NCI-H2196 (cell line): ENCODE measurements at regions not wholly inside any gene's neighbourhood (a gene's known extent, or its start where the extent isn't known, plus 50 kb on each side); places are given as distances from the start of the nearest gene placed in this dataset.
"Not testable (repeated sequence)": the region's sequence is repeated elsewhere in the genome, so short reads cannot be mapped to it uniquely, and the experiment has no call there.

Experiments used
- DNase-seq: peaks from one replicate; lab custom pipeline; 2025; ENCODE audit not compliant: unreplicated experiment; lab: John Stamatoyannopoulos, UW

DNA sequence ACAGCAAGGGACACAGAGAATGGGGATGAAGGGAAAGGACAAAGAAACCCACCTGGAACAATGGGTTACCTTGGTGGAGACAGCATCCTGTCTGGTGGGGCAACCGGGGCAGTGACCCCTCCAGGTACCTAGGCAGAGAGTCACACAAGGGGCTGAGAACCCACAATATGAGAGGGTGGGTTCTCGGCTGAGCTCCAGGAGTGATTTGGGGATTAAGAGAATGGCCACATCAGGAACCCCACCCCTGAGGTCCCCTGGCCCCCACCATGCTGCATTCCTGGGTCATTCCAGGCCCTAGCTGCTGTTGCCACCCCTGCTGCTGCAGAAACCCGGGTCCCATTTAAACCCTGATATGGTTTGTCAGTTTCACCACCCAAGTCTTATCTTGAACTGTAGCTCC, 172.3 kb downstream of the RTP5 start:
- no peak for DNase-seq

- DNase-seq = no peak
Observed at GRCh38 chr2:242043538-242044312, 174.2 kb downstream of the RTP5 start.

GRCh38 chr2:242044313-242044590, 174.7 kb downstream of the RTP5 start:
- DNase-seq = no peak

DNA sequence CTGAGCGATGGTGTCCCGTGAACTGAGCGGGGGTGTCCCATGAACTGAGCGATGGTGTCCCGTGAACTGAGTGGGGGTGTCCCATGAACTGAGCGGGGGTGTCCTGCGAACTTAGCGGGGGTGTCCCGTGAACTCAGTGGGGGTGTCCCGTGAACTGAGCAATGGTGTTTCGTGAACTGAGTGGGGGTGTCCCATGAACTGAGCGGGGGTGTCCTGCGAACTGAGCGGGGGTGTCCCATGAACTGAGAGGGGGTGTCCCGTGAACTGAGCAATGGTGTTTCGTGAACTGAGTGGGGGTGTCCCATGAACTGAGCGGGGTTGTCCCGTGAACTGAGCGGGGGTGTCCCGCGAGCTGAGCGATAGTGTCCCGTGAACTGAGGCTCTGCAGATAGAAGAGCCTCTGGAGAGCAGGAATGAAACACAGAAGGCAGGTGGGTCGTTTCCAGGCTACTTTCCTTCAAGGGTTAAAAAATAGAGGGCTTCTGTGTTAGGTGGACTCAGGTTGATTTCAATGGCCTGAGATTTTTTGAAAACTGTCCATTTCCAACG, 176.1 kb downstream of the RTP5 start:
- DNase-seq = not testable (repeated sequence)

- DNase-seq = no peak
Observed at GRCh38 chr2:242046206-242046826, 176.8 kb downstream of the RTP5 start.

- DNase-seq = no peak
Observed at GRCh38 chr2:242047963-242048362, 178.4 kb downstream of the RTP5 start.

DNA sequence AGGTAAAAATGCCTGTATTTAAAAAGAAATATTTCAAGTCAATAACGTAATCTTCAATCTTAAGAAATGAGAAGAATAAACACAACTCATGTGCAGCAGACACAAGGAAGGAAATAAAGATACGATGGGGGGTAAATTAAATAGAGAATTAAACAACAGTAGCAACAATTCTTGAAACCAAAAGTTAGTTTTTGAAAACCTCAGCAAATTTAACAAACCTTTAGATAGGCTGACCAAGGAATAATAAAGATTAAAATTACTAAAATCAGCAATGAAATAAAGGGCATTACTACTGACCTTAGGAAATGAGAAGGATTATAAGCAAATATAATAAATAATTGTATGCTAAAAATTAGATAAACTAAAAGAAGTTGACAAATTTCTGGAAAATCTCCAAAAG, 178.9 kb downstream of the RTP5 start:
- DNase-seq = no peak

GRCh38 chr2:242049492-242049891, 180.0 kb downstream of the RTP5 start:
- not testable (repeated sequence) for DNase-seq

DNA sequence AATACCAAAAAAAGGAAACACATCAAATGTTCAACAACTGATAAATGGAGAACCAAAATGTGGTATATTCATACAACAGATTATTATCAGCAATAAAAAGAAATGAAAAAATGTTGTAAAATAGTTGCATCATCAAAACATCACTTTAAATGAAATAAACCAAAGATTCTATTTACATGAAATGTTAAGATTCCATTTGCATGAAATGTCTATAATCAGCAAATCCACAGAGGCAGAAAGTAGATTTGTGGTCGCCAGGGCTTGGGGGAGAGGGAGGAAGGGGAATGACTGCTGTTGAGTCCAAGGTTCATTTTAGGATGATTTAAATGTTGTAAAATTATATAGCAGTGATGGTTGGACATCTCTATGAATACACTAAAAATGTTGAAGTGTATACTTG, 181.9 kb downstream of the RTP5 start:
- no peak for DNase-seq

DNA sequence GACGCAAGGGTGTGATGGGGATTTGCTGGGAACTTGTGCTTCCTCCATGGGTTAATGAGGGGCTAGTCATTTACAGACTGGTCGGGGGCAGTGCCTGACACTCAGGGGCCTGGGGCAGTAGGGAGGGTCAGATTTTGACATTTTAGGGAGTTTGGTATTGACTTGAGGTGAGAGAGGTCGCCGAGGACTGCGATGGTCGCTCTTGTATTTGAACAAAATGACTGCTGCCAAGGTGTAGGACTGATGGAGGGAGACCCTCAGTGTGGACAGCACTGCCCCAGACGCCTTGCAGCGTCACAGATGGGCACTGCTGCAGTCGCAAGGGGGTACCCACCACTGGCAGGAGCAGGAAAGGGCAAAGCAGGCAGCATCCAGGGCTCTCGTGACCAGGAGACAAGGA, 182.9 kb downstream of the RTP5 start:
- DNase-seq = no peak

- DNase-seq = no peak
Observed at GRCh38 chr2:242053921-242054320, 184.4 kb downstream of the RTP5 start.

GRCh38 chr2:242054406-242054805, 184.9 kb downstream of the RTP5 start:
- no peak for DNase-seq

- no peak for DNase-seq
Observed at GRCh38 chr2:242054881-242055801, 185.6 kb downstream of the RTP5 start.

- DNase-seq = no peak
Observed at GRCh38 chr2:242056026-242056425, 186.5 kb downstream of the RTP5 start.

DNA sequence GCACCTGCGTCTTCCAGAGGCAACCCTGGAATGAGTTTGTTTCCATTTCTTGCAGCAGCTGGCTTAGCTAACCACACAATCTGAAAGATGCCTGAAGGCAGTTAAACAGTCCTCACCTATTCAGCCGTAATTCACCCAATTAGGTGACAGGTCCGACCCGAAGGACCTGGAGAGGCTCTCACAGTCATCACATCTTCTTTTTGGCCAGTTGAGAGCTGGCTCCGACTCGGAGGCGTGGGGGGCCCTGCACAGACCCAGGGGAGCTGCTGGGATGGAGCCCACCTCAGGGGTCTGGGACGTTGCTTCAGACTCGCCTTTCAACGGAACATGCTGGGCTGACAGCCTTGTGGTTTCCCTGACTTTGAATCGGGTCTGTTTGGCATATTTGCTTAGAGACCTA, 187.3 kb downstream of the RTP5 start:
- DNase-seq = no peak

DNA sequence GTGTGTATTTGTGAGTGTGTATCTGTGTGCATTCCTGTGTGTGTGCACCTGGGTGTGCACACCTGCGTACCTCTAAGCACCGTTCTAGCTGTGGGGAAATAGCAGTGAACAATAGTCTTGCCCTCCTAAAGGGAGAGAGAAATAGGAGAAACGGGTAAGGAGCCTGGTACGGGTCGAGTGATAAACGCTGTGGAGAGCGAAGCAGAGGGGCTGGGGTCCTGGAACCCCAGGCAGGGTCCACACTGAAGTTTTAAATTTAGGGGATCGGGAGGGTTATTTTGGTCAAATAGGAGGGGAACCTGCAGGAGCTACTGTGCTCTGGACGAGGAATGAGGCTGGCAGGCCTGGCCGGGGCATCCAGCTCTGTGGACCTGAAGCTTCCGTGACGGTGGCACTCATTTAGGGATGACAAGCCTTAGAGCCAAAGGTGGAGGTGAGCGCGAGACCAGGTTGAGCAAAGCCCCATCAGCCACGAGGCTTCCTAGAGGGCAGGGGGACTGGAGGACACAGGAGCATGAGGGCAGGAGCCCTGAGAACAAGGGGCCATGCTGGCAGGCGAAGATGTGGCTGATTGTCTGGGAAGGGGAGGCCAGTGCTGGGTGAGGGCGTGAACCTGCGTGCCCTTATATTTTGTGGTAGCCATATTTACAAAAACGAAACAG, 188.0 kb downstream of the RTP5 start:
- DNase-seq = no peak

GRCh38 chr2:242058116-242058680, 188.7 kb downstream of the RTP5 start:
- no peak for DNase-seq

DNA sequence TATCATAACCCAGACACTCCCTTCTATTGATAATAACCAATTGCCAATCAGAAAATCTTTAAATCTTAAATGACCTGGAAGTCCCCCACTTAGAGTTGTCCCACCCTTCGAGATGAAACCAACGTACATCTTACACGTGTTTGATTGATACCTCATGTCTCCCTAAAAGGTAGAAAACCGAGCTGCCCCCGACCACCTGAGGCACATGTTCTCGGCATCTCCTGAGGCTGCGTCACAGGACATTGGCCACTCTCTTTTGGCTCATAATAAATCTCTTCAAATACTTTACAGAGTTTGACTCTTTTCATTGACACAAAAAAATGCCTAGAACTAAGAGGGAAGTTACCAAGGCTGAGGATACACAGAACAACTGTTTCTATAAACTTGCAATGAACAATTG, 190.0 kb downstream of the RTP5 start:
- DNase-seq = no peak

GRCh38 chr2:242060212-242060835, 190.8 kb downstream of the RTP5 start:
- peak; percentile 14 for DNase-seq

- DNase-seq = not testable (repeated sequence)
Observed at GRCh38 chr2:242061930-242062329, 192.4 kb downstream of the RTP5 start.
